Adipose tissue (tissue), 3 donors: ENCODE measurements at regions not wholly inside any gene's neighbourhood (a gene's known extent, or its start where the extent isn't known, plus 50 kb on each side); places are given as distances from the start of the nearest gene placed in this dataset.

ENCODE experiments used
- H3K27ac ChIP-seq: one replicate; pipeline ENCODE4 v1.5.1; 2013; ENCODE audit warnings: low read depth, low read length
- WGBS, 3 donors: extraction: QIAGEN DNeasy Blood & Tissue Kit; methylation state at CpG; one replicate each; pipeline ENCODE4 v1.1.7; 2013; 5-methylcytosine and 5-hydroxymethylcytosine counted together
- donor health status: healthy with polysubstance abuse.
- donor health status: Bipolar disorder and iron deficiency.
- donor health status: healthy.

DNA sequence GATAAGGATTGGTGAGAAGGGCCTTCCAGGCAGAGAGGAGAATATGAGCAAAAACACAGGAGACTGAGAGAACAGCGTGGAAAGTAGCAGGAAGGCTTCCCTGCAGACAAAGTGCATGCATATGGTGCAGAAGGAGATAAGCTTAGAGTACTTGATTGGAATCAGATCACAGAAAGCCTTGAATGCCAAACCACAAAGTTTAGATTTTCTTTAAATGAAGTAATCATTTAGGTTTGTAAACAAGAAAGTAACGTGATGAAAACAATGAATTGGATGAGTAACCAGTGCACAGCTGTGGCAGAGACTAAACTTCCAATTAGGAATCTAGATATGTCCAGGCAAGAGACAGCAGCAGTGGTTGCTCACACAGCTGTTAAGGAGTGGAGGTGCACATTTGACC lies 83.8 kb upstream of the C1QTNF7 start:
- H3K27ac ChIP-seq: no peak overlapping the region
- WGBS, 3 donors: 48 to 53% (median 52%) methylated on average over 2 of the region's 2 CpGs

GRCh38 chr4:15345134-15345533 lies 82.7 kb upstream of the C1QTNF7 start:
- WGBS, 3 donors: 52 to 75% (median 72%) methylated on average over 3 of the region's 3 CpGs
- H3K27ac ChIP-seq: no peak overlapping the region

DNA sequence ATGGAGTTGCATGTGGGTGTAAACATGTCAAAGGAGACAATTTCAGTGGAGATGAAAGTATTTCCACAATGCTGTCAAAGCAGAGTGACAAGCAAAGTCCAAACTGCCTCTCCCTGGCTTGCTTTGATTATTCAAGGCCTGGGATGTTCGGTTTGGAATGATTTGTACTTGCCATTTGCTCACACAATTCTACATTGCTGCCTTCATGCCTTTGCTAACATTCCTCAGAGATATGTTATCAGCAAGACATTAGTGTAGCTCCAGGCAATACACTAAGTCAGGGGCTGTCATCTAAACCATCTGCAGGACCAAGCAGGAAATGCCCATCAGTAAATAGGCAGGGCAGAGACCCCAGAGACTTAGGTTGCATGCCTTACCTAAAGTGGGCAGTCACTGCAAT lies 79.6 kb upstream of the C1QTNF7 start:
- WGBS, 3 donors: 25 to 62% (median 50%) methylated on average over 1 of the region's 1 CpG
- H3K27ac ChIP-seq: no peak overlapping the region

- WGBS, 3 donors: 93 to 100% (median 94%) methylated on average over 1 of the region's 1 CpG
These were observed 79.1 kb upstream of the C1QTNF7 start for GRCh38 chr4:15348695-15349094.

GRCh38 chr4:15349531-15349935 lies 78.3 kb upstream of the C1QTNF7 start:
- peak overlapping the region; percentile 44 for H3K27ac ChIP-seq
- WGBS, 3 donors: 15 to 47% (median 19%) methylated on average over 3 of the region's 3 CpGs

More at GRCh38 chr4:15348695-15349094, 79.1 kb upstream of the C1QTNF7 start:
- no peak overlapping the region for H3K27ac ChIP-seq

- no peak overlapping the region for H3K27ac ChIP-seq
These were observed 77.9 kb upstream of the C1QTNF7 start for GRCh38 chr4:15349965-15350364.

DNA sequence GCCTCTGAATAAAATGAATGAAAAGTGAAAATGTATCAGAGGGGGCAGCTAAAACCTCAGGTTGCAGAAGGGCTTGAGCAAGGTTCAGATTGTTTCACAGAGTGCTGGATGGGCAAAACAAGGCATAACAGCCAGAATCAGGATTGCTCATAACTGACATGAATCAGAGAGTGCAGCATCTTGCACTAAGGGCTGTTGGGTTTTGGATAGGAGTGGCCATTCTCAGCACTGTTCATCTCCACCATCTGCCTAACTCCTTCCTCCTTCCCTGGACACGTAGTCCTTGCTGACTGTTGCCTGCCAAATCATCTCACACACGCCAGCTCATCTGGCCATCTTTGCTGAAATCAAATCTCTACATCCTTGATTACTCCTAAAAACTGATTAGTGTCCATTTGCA lies 75.3 kb upstream of the C1QTNF7 start:
- WGBS, 3 donors: 63 to 69% (median 63%) methylated on average over 2 of the region's 2 CpGs
- H3K27ac ChIP-seq: no peak overlapping the region

More at GRCh38 chr4:15349965-15350364, 77.9 kb upstream of the C1QTNF7 start:
- WGBS, 3 donors: 64 to 77% (median 76%) methylated on average over 1 of the region's 1 CpG

GRCh38 chr4:15353207-15353606 lies 74.6 kb upstream of the C1QTNF7 start:
- WGBS, 3 donors: 60 to 64% (median 61%) methylated on average over 3 of the region's 3 CpGs
- H3K27ac ChIP-seq: no peak overlapping the region

- H3K27ac ChIP-seq: no peak overlapping the region
- WGBS, 3 donors: 61 to 89% (median 72%) methylated on average over 8 of the region's 8 CpGs
These were observed 73.2 kb upstream of the C1QTNF7 start for GRCh38 chr4:15354371-15355297.

- H3K27ac ChIP-seq: no peak overlapping the region
- WGBS, 3 donors: 82 to 91% (median 91%) methylated on average over 2 of the region's 2 CpGs
These were observed 66.3 kb upstream of the C1QTNF7 start for GRCh38 chr4:15361529-15361928.

GRCh38 chr4:15362541-15362940 lies 65.3 kb upstream of the C1QTNF7 start:
- H3K27ac ChIP-seq: no peak overlapping the region
- WGBS, 3 donors: 47 to 72% (median 67%) methylated on average over 2 of the region's 2 CpGs

DNA sequence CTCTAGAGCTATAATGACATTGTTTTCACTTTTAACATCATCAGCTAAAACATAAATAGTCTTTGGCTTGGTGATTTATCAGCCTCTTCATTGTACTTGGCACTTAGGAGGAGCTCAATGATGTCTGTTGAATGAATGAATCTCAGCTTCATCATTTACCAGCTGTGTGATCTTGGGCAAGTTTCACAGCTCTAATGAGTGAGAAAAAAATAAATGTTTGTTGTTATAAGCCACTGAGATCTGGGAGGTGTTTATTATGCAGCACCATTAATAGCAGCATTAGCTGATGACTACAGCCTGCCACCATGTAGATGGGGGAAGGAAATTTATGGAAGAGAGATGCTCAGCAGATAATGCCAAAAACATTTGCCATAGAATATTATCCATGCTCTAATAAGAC lies 63.6 kb upstream of the C1QTNF7 start:
- no peak overlapping the region for H3K27ac ChIP-seq

DNA sequence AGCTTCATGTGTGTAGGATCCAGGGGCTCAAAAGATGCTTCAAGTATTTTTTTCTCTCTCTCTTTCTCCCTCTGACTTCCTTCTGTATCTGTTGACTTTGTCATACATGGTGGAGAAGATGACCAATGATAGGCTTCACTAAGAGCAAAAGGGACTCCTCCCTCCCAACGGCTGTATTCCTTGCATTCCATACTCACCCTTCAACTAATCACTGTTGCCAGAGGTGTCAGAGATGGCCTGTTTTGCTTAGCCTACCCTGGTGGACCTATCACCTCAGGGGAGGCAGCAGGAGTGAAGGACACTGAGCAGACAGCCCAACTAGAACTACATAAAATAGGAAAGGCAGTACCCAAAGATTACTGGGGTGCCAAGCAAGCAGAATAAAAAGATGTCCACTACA lies 62.2 kb upstream of the C1QTNF7 start:
- 31 to 59% (median 57%) methylated on average over 1 of the region's 1 CpG for WGBS, 3 donors
- no peak overlapping the region for H3K27ac ChIP-seq

DNA sequence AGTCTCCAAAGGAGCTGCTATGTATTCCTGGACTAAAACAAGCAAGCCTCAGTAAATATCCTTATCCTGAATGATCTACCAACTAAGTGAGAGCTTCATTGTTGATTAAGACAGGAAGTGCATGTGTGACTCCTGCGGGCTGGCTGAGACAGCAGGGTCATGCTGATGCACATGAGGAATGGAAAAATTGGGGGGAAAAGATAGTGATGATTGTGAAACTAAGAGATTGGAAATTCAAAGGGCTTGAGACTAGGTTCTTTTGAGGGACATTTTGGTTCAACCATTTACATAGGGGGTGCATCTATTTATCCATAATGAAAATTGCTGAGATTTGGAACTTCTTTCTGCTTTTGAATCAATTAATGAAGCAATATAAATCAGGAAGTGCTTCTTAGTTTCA lies 61.1 kb upstream of the C1QTNF7 start:
- WGBS, 3 donors: 21 to 42% (median 36%) methylated on average over 1 of the region's 1 CpG
- H3K27ac ChIP-seq: no peak overlapping the region

DNA sequence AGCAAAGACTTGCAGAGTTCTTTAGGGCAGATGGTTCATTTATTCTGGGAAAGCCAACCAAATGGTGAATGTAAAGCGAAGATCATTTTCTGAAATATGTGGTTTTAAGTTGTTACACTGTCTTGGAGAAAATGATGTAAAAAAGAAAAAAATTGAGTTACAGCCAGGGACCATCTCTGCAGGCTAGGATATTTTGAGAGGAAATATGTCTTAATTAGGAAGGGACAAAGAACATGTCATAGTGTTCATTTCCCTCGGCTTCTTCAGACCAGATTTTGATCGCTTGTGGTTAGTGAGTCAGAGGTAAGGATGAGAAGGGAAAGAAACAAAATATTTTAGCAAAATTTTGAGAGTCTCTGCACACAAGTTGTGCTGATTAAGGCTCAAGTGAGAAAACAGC lies 59.0 kb upstream of the C1QTNF7 start:
- no peak overlapping the region for H3K27ac ChIP-seq
- 46 to 59% (median 55%) methylated on average over 3 of the region's 3 CpGs for WGBS, 3 donors

- no peak overlapping the region for H3K27ac ChIP-seq
These were observed 57.5 kb upstream of the C1QTNF7 start for GRCh38 chr4:15370296-15370695.

GRCh38 chr4:15373363-15373762 lies 54.5 kb upstream of the C1QTNF7 start:
- WGBS, 3 donors: 73 to 83% (median 80%) methylated on average over 3 of the region's 3 CpGs
- H3K27ac ChIP-seq: no peak overlapping the region

- 57 to 69% (median 58%) methylated on average over 8 of the region's 8 CpGs for WGBS, 3 donors
- H3K27ac ChIP-seq: no peak overlapping the region
These were observed 53.2 kb upstream of the C1QTNF7 start for GRCh38 chr4:15374656-15375055.

DNA sequence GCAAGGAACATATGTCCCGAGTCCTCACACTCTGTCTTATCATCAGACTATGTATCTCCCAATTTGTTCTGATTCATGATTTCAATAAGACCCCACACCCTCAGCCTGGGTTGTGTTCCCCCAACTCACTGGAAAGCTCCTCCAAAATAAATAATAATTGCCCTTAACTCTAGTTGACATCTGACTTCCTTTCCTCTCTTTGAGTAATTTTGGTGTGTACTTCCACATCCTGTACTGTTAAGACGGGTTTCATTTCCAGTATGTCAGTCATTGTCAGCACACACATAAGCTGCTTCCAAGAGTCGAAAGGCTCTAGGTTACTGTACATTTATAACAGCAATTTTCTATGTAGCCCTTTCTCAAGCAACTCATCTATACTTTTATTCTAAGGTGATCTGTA lies 52.2 kb upstream of the C1QTNF7 start:
- no peak overlapping the region for H3K27ac ChIP-seq

GRCh38 chr4:15376145-15376544 lies 51.7 kb upstream of the C1QTNF7 start:
- WGBS, 3 donors: 76 to 81% (median 77%) methylated on average over 5 of the region's 5 CpGs
- no peak overlapping the region for H3K27ac ChIP-seq

More for the DNA sequence above, 52.2 kb upstream of the C1QTNF7 start:
- WGBS, 3 donors: 41 to 70% (median 54%) methylated on average over 3 of the region's 3 CpGs
